HepG2 (cell line): ENCODE measurements at regions not wholly inside any gene's neighbourhood (a gene's known extent, or its start where the extent isn't known, plus 50 kb on each side); places are given as distances from the start of the nearest gene placed in this dataset.

ENCODE experiments used
- MZF1 ChIP-seq: sonication (generic); formaldehyde crosslinking; IDR thresholded peaks from 2 replicates; pipeline ENCODE4 v1.8.1; 2023; ENCODE audit warnings: mild to moderate bottlenecking, missing genetic modification reagents, borderline replicate concordance
- NFYB ChIP-seq: sonication (generic); formaldehyde crosslinking; IDR thresholded peaks from 2 replicates; pipeline ENCODE4 v1.4.0; 2020; ENCODE audit warnings: missing genetic modification reagents
- POLR2A ChIP-seq, 2 experiments: IDR thresholded peaks; 2 replicates each; pipeline ENCODE4 v1.6.1; 2011; ENCODE audit warnings: low read depth in 2 of 2, low read length in 2 of 2, mild to moderate bottlenecking in 1 of 2, moderate library complexity in 1 of 2; ENCODE audit not compliant: insufficient read depth in 1 of 2
- ZBTB33 ChIP-seq: sonication (generic); formaldehyde crosslinking; IDR thresholded peaks from 2 replicates; pipeline ENCODE4 v1.4.0; 2020; ENCODE audit warnings: missing genetic modification reagents
- ZNF512 ChIP-seq: sonication (generic); formaldehyde crosslinking; IDR thresholded peaks from 2 replicates; pipeline ENCODE4 v1.4.0; 2020; ENCODE audit warnings: mild to moderate bottlenecking, missing genetic modification reagents

- TF ChIP-seq NFYB (CRISPR knock-in tag) (no peak), POLR2A (IDR thresholded peaks at IDR 0.05; ENCODE audit: insufficient read depth in 1 of 2, low read depth in 2 of 2, low read length in 2 of 2) (no peak), ZNF512 (CRISPR knock-in tag) (no peak), MZF1 (CRISPR knock-in tag) (no peak), ZBTB33 (CRISPR knock-in tag) (no peak)
Observed at GRCh38 chr6:90997076-90997475, 410.2 kb upstream of the MAP3K7 start.
